Keratinocyte (primary cell): ENCODE measurements at regions not wholly inside any gene's neighbourhood (a gene's known extent, or its start where the extent isn't known, plus 50 kb on each side); places are given as distances from the start of the nearest gene placed in this dataset.

Source experiments
- DNase-seq: peaks from one replicate; pipeline ENCODE4 v3.0.0-alpha.2; 2011; ENCODE audit warnings: low read depth, missing footprints, low spot score
- FAIRE-seq: peaks from 2 replicates; lab custom pipeline; 2011; peaks lifted over from hg19 to GRCh38; lab: Jason Lieb, UNC
- H2AFZ ChIP-seq: 2 replicates; pipeline ENCODE4 v1.6.0; 2012; ENCODE audit warnings: low read length, control low read depth, inconsistent platforms; ENCODE audit not compliant: control insufficient read depth
- H3K27ac ChIP-seq: 2 replicates; pipeline ENCODE4 v1.5.1; 2011; ENCODE audit warnings: low read length; ENCODE audit not compliant: control insufficient read depth, insufficient read depth
- H3K27me3 ChIP-seq: 3 replicates; pipeline ENCODE4 v1.6.0; 2011; ENCODE audit warnings: low read length; ENCODE audit not compliant: control insufficient read depth, insufficient read depth; ENCODE audit errors: extremely low read depth
- H3K36me3 ChIP-seq, 2 experiments: 2 replicates in 1 of 2; 3 replicates in 1 of 2; pipeline ENCODE4 v1.5.1; 2011; ENCODE audit warnings: low read length in 2 of 2, mild to moderate bottlenecking in 1 of 2; ENCODE audit not compliant: control insufficient read depth in 2 of 2, insufficient read depth in 2 of 2; ENCODE audit errors: extremely low read depth in 1 of 2
- H3K4me1 ChIP-seq: 3 replicates; pipeline ENCODE4 v1.5.1; 2011; ENCODE audit warnings: low read length; ENCODE audit not compliant: control insufficient read depth, insufficient read depth; ENCODE audit errors: extremely low read depth
- H3K4me2 ChIP-seq: 3 replicates; pipeline ENCODE4 v1.6.0; 2011; ENCODE audit warnings: low read depth, low read length; ENCODE audit not compliant: control insufficient read depth, insufficient read depth; ENCODE audit errors: extremely low read depth
- H3K4me3 ChIP-seq, 3 experiments: fragments of 200-600 bp in 1 of 3; sonication (generic) in 1 of 3; 2 replicates in 2 of 3; 3 replicates in 1 of 3; pipeline ENCODE4 v1.5.1; 2011 to 2016; ENCODE audit warnings: low read length in 3 of 3, mild to moderate bottlenecking in 3 of 3, control low read depth in 2 of 3, inconsistent platforms in 1 of 3, low read depth in 1 of 3, mixed read lengths in 1 of 3, mixed run types in 1 of 3, moderate library complexity in 1 of 3; ENCODE audit not compliant: control insufficient read depth in 2 of 3, insufficient read depth in 2 of 3; ENCODE audit errors: extremely low read depth in 1 of 3
- H3K79me2 ChIP-seq: 2 replicates; pipeline ENCODE4 v1.6.0; 2012; ENCODE audit warnings: low read length; ENCODE audit not compliant: control insufficient read depth, insufficient read depth
- H3K9ac ChIP-seq: 3 replicates; pipeline ENCODE4 v1.6.0; 2011; ENCODE audit warnings: low read length; ENCODE audit not compliant: control insufficient read depth, insufficient read depth; ENCODE audit errors: extremely low read depth
- H3K9me1 ChIP-seq: 3 replicates; pipeline ENCODE4 v1.6.0; 2011; ENCODE audit warnings: low read length; ENCODE audit not compliant: control insufficient read depth, insufficient read depth; ENCODE audit errors: extremely low read depth
- H3K9me3 ChIP-seq: 2 replicates; pipeline ENCODE4 v1.5.1; 2012; ENCODE audit warnings: low read depth, low read length; ENCODE audit not compliant: control insufficient read depth
- H4K20me1 ChIP-seq: 3 replicates; pipeline ENCODE4 v1.6.0; 2011; ENCODE audit warnings: low read length; ENCODE audit not compliant: control insufficient read depth, insufficient read depth; ENCODE audit errors: extremely low read depth
- CTCF ChIP-seq, 3 experiments: IDR thresholded peaks in 1 of 3; conservative IDR thresholded peaks in 1 of 3; optimal IDR thresholded peaks in 1 of 3; 2 replicates in 2 of 3; 3 replicates in 1 of 3; pipeline versions ENCODE3 to v1.5.1; 2011; ENCODE audit warnings: low read length in 3 of 3, mild to moderate bottlenecking in 3 of 3, moderate library complexity in 2 of 3, control low read depth in 1 of 3, inconsistent platforms in 1 of 3; ENCODE audit not compliant: insufficient read depth in 2 of 3; ENCODE audit errors: extremely low read depth in 1 of 3
- EZH2 ChIP-seq: IDR thresholded peaks from one replicate; pipeline ENCODE4 v1.6.1; 2012; ENCODE audit warnings: inconsistent platforms, mild to moderate bottlenecking, low read length, moderate library complexity
- dilution Hi-C: fragments of 300-500 bp; cut with MboI; formaldehyde crosslinking; loops from one replicate; pipeline ENCODE4 v1.7.0; 2020; ENCODE audit warnings: low sequenced_read_pairs; ENCODE audit not compliant: extremely low pct_ligation_motif_present

- DNase-seq: no peak
- dilution Hi-C loops: no loop called here
- Histone ChIP-seq H4K20me1 (no peaks in the 10 kb centered on the region), H3K9ac (no peak overlapping the region), H3K4me3 (no peak overlapping the region), H3K79me2 (no peaks in the 10 kb centered on the region), H3K4me1 (no peaks in the 10 kb centered on the region), H3K4me2 (no peak overlapping the region), H2AFZ (no peak overlapping the region), H3K27ac (no peak overlapping the region), H3K36me3 (no peaks in the 10 kb centered on the region), H3K27me3 (no peaks in the 10 kb centered on the region), H3K9me1 (no peaks in the 10 kb centered on the region), H3K9me3 (no peaks in the 10 kb centered on the region)
- no peak for TF ChIP-seq EZH2
- no peak for TF ChIP-seq CTCF (optimal IDR thresholded peaks at IDR 0.05 in 1 of 3, IDR thresholded peaks at IDR 0.05 in 1 of 3, conservative IDR thresholded peaks at IDR 0.05 in 1 of 3; ENCODE audit: extremely low read depth in 1 of 3, insufficient read depth in 2 of 3, low read length in 3 of 3)
- no peak for FAIRE-seq
Observed at GRCh38 chr13:83634601-83635000, 247.7 kb downstream of the SLITRK1 start.

- Histone ChIP-seq H3K4me1 (no peaks in the 10 kb centered on the region), H3K27me3 (no peaks in the 10 kb centered on the region), H3K9me1 (no peaks in the 10 kb centered on the region), H4K20me1 (no peaks in the 10 kb centered on the region), H3K4me2 (no peak overlapping the region), H3K9me3 (no peaks in the 10 kb centered on the region), H3K36me3 (no peaks in the 10 kb centered on the region), H3K4me3 (no peak overlapping the region), H3K79me2 (no peaks in the 10 kb centered on the region), H3K27ac (no peak overlapping the region), H3K9ac (no peak overlapping the region), H2AFZ (no peak overlapping the region)
- no peak for TF ChIP-seq EZH2
- no peak for TF ChIP-seq CTCF (optimal IDR thresholded peaks at IDR 0.05 in 1 of 3, IDR thresholded peaks at IDR 0.05 in 1 of 3, conservative IDR thresholded peaks at IDR 0.05 in 1 of 3; ENCODE audit: extremely low read depth in 1 of 3, insufficient read depth in 2 of 3, low read length in 3 of 3)
- DNase-seq: no peak
- no peak for FAIRE-seq
- dilution Hi-C loops: no loop called here
Observed at GRCh38 chr13:83633746-83634145, 248.5 kb downstream of the SLITRK1 start.
